ENCODE measurements at regions not wholly inside any gene's neighbourhood (a gene's known extent, or its start where the extent isn't known, plus 50 kb on each side); places are given as distances from the start of the nearest gene placed in this dataset.
"Not testable (repeated sequence)": the region's sequence is repeated elsewhere in the genome, so short reads cannot be mapped to it uniquely, and the experiment has no call there.

GRCh38 chr20:52302736-52303135, 111.2 kb upstream of the ZFP64 start:
- no peak overlapping the region for H3K27ac ChIP-seq
- intact Hi-C loops (cut with micrococcal nuclease; ENCODE audit: unreplicated experiment) = no loop called here
- CTCF ChIA-PET = no interaction called here
- H3K4me1 ChIP-seq (replicated peaks; ENCODE audit: insufficient read depth) = no peaks in the 10 kb centered on the region
- H3K4me2 ChIP-seq = no peak overlapping the region
- no peak for TF ChIP-seq CTCF (conservative IDR thresholded peaks at IDR 0.05)
- no peak for TF ChIP-seq EZH2 (IDR thresholded peaks at IDR 0.05; ENCODE audit: low read depth)
- H4K20me1 ChIP-seq (ENCODE audit: insufficient read depth) = no peaks in the 10 kb centered on the region
- no peaks in the 10 kb centered on the region for H3K79me2 ChIP-seq (ENCODE audit: low read depth)
- BruUV-seq (replicated peaks) = no TSS peak
- no peaks in the 10 kb centered on the region for H3K36me3 ChIP-seq (ENCODE audit: low read depth)
- POLR2A ChIA-PET (ENCODE audit: unreplicated experiment) = no interaction called here
- H3K9me2 ChIP-seq (ENCODE audit: insufficient read depth) = no peaks in the 10 kb centered on the region
- peaks cover 86% of the 10 kb centered on the region for H3K27me3 ChIP-seq (ENCODE audit: insufficient read depth, low read depth)
- no peak overlapping the region for H2AFZ ChIP-seq
- DNase-seq = no peak
- H3F3A ChIP-seq (ENCODE audit: insufficient read depth, low read depth) = no peaks in the 10 kb centered on the region
- no peaks in the 10 kb centered on the region for H3K9me3 ChIP-seq (ENCODE audit: insufficient read depth, low read depth)
- no peak overlapping the region for H3K4me3 ChIP-seq

GRCh38 chr20:52302051-52302450, 110.5 kb upstream of the ZFP64 start:
- H3K27ac ChIP-seq; POLR2A ChIA-PET (ENCODE audit: unreplicated experiment); H3K79me2 ChIP-seq (ENCODE audit: low read depth); CTCF ChIA-PET; H3K4me1 ChIP-seq (replicated peaks; ENCODE audit: insufficient read depth); H3K36me3 ChIP-seq (ENCODE audit: low read depth); intact Hi-C loops (cut with micrococcal nuclease; ENCODE audit: unreplicated experiment); H2AFZ ChIP-seq; H3K9me3 ChIP-seq (ENCODE audit: insufficient read depth, low read depth); H4K20me1 ChIP-seq (ENCODE audit: insufficient read depth); DNase-seq; H3K4me2 ChIP-seq; H3F3A ChIP-seq (ENCODE audit: insufficient read depth, low read depth); BruUV-seq (replicated peaks); H3K4me3 ChIP-seq; H3K9me2 ChIP-seq (ENCODE audit: insufficient read depth): not testable (repeated sequence)
- H3K27me3 ChIP-seq (ENCODE audit: insufficient read depth, low read depth) = peaks cover 84% of the 10 kb centered on the region

GRCh38 chr20:52295556-52295955, 104.0 kb upstream of the ZFP64 start:
- Histone ChIP-seq H3K9me3 (ENCODE audit: insufficient read depth, low read depth) (no peaks in the 10 kb centered on the region), H2AFZ (no peak overlapping the region), H3K27ac (no peak overlapping the region), H3K27me3 (ENCODE audit: insufficient read depth, low read depth) (peaks cover 50% of the 10 kb centered on the region; the same call in 1 of the 2 replicates), H3F3A (ENCODE audit: insufficient read depth, low read depth) (no peaks in the 10 kb centered on the region), H3K4me1 (replicated peaks; ENCODE audit: insufficient read depth) (no peaks in the 10 kb centered on the region), H4K20me1 (ENCODE audit: insufficient read depth) (no peaks in the 10 kb centered on the region), H3K4me3 (no peak overlapping the region), H3K9me2 (ENCODE audit: insufficient read depth) (no peaks in the 10 kb centered on the region), H3K79me2 (ENCODE audit: low read depth) (no peaks in the 10 kb centered on the region), H3K36me3 (ENCODE audit: low read depth) (no peaks in the 10 kb centered on the region), H3K4me2 (no peak overlapping the region)
- TF ChIP-seq CTCF (conservative IDR thresholded peaks at IDR 0.05) (no peak), EZH2 (IDR thresholded peaks at IDR 0.05; ENCODE audit: low read depth) (no peak)
- CTCF ChIA-PET = no interaction called here
- BruUV-seq (replicated peaks) = no TSS peak
- peak in 1 of 2 experiments; percentile 73 for DNase-seq
- POLR2A ChIA-PET (ENCODE audit: unreplicated experiment) = no interaction called here
- intact Hi-C loops (cut with micrococcal nuclease; ENCODE audit: unreplicated experiment) = no loop called here

GRCh38 chr20:52294106-52294628, 102.6 kb upstream of the ZFP64 start:
- intact Hi-C loops (cut with micrococcal nuclease; ENCODE audit: unreplicated experiment) = no loop called here
- Histone ChIP-seq H3K27ac (no peak overlapping the region), H3K4me1 (replicated peaks; ENCODE audit: insufficient read depth) (no peaks in the 10 kb centered on the region), H3K4me3 (no peak overlapping the region), H3F3A (ENCODE audit: insufficient read depth, low read depth) (no peaks in the 10 kb centered on the region), H4K20me1 (ENCODE audit: insufficient read depth) (no peaks in the 10 kb centered on the region), H3K36me3 (ENCODE audit: low read depth) (no peaks in the 10 kb centered on the region), H3K79me2 (ENCODE audit: low read depth) (no peaks in the 10 kb centered on the region), H2AFZ (no peak overlapping the region), H3K4me2 (no peak overlapping the region), H3K9me3 (ENCODE audit: insufficient read depth, low read depth) (no peaks in the 10 kb centered on the region), H3K27me3 (ENCODE audit: insufficient read depth, low read depth) (peaks cover 45% of the 10 kb centered on the region; the same call in 1 of the 2 replicates), H3K9me2 (ENCODE audit: insufficient read depth) (no peaks in the 10 kb centered on the region)
- TF ChIP-seq EZH2 (IDR thresholded peaks at IDR 0.05; ENCODE audit: low read depth) = no peak
- no peak for TF ChIP-seq CTCF (conservative IDR thresholded peaks at IDR 0.05)
- no TSS peak for BruUV-seq (replicated peaks)
- ChIA-PET CTCF (no interaction called here), POLR2A (ENCODE audit: unreplicated experiment) (interaction anchor here (0.6 kb wide), 1 partner anchor 144 kb away, joined by 4 read pairs; no protein-coding TSS in a partner anchor)
- DNase-seq = no peak

All from PC-9 (cell line).